Panc1 (cell line): ENCODE measurements at regions not wholly inside any gene's neighbourhood (a gene's known extent, or its start where the extent isn't known, plus 50 kb on each side); places are given as distances from the start of the nearest gene placed in this dataset.

Experiments used
- ATAC-seq: fragments of 200-7000 bp; cut with Tn5 transposase; 2 replicates; pipeline ENCODE4 v1.9.1; 2020; ENCODE audit warnings: mild to moderate bottlenecking, moderate library complexity
- BruUV-seq: library from RNA; stranded (reverse); fragments of 400-500 nt; replicated peaks from 2 replicates; lab custom pipeline; 2021; lab: Mats Ljungman, UMichigan
- CTCF ChIA-PET: fragments of 300-600 bp; sonication (Branson Sonifier 250); formaldehyde crosslinking; loops from one replicate; lab custom pipeline; 2022; ENCODE audit warnings: antibody characterized with exemption; lab: Charles Lee
- POLR2A ChIA-PET: fragments of 300-600 bp; sonication (Branson Sonifier 250); formaldehyde crosslinking; loops from one replicate; lab custom pipeline; 2022; ENCODE audit warnings: antibody characterized with exemption; lab: Charles Lee
- DNase-seq: peaks from one replicate; pipeline ENCODE4 v3.0.0-alpha.2; 2010; ENCODE audit warnings: low read depth, low spot score
- H3K27ac ChIP-seq: 2 replicates; pipeline ENCODE4 v1.5.1; 2011; ENCODE audit warnings: mild to moderate bottlenecking, low read length, inconsistent platforms
- H3K27me3 ChIP-seq: fragments of 200-500 bp; sonication (Bioruptor generic); 2 replicates; pipeline ENCODE4 v1.6.0; 2014; ENCODE audit warnings: low read length, inconsistent platforms; ENCODE audit not compliant: control insufficient read depth, insufficient read depth
- H3K36me3 ChIP-seq: fragments of 200-500 bp; sonication (Bioruptor generic); 2 replicates; pipeline ENCODE4 v1.5.1; 2014; ENCODE audit warnings: inconsistent platforms, mild to moderate bottlenecking, low read length, moderate library complexity; ENCODE audit not compliant: control insufficient read depth, insufficient read depth
- H3K4me1 ChIP-seq: 2 replicates; pipeline ENCODE4 v1.5.1; 2011; ENCODE audit warnings: inconsistent platforms, mild to moderate bottlenecking, low read length, moderate library complexity; ENCODE audit not compliant: control insufficient read depth, insufficient read depth
- H3K4me3 ChIP-seq, 2 experiments: 2 replicates each; pipeline ENCODE4 v1.5.1; 2011 to 2012; ENCODE audit warnings: low read depth in 2 of 2, low read length in 2 of 2, mild to moderate bottlenecking in 2 of 2, inconsistent platforms in 1 of 2, moderate library complexity in 1 of 2
- H3K9me3 ChIP-seq: fragments of 200-500 bp; sonication (Bioruptor generic); 2 replicates; pipeline ENCODE4 v1.5.1; 2014; ENCODE audit warnings: low read depth, mild to moderate bottlenecking, inconsistent platforms, low read length, moderate library complexity; ENCODE audit not compliant: control insufficient read depth, insufficient read depth
- POLR2AphosphoS5 ChIP-seq: IDR thresholded peaks from 2 replicates; pipeline ENCODE4 v1.6.1; 2012; ENCODE audit warnings: mild to moderate bottlenecking, low read depth, low read length, moderate library complexity
- SIN3A ChIP-seq: IDR thresholded peaks from 2 replicates; pipeline ENCODE4 v1.6.1; 2012; ENCODE audit warnings: low read depth, mild to moderate bottlenecking, low read length, moderate library complexity, borderline replicate concordance; ENCODE audit not compliant: insufficient read depth
- TCF7L2 ChIP-seq: IDR thresholded peaks from 2 replicates; pipeline ENCODE4 v1.6.1; 2011; ENCODE audit warnings: mild to moderate bottlenecking, low read depth, low read length, inconsistent platforms
- in situ Hi-C: cut with HindIII; loops from 2 replicates; pipeline ENCODE4 v1.10.0; 2016; ENCODE audit warnings: low sequenced_read_pairs, low pct_unique_long_range_greater_than_20kb
- intact Hi-C: fragments of 100-400 bp; cut with micrococcal nuclease; formaldehyde crosslinking; loops from one replicate; pipeline ENCODE4 v1.10.0; 2022; ENCODE audit not compliant: unreplicated experiment
- TF ChIP-seq, protein P1 (sequence below), 2 experiments: IDR thresholded peaks; 2 replicates each; pipeline ENCODE4 v1.6.1; 2011 to 2012; ENCODE audit warnings: low read depth in 2 of 2, control low read depth in 1 of 2, low read length in 1 of 2, mild to moderate bottlenecking in 1 of 2, moderate library complexity in 1 of 2; ENCODE audit not compliant: insufficient read depth in 1 of 2
- TF ChIP-seq, protein P2 (sequence below): fragments of 450-650 bp; IDR thresholded peaks from 2 replicates; pipeline ENCODE4 v1.5.1; 2017; ENCODE audit warnings: mild to moderate bottlenecking

DNA sequence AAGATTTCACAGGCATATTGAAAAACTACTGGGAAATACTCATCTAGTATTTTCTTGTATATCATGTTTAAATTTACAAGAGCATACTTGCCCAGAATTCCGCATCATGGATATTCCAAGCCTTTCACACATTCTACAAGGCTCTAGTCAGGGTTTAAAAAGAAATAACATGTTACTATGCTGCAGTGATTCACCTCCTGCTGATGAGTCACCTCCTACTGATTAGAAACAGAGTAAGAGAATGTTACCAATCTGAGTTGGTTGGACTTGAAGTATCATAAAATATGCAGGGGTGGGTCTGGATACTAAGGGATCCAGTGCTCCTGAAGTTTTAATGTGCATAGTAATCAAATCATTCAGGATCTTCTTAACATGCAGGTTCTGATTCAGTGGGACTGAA is 192.0 kb upstream of the ANK2 start:
- BruUV-seq: no TSS peak
- H3K4me3 ChIP-seq: no peak overlapping the region
- POLR2A ChIA-PET: no interaction called here
- intact Hi-C loops: no loop called here
- in situ Hi-C loops: no loop called here
- H3K4me1 ChIP-seq: no peaks in the 10 kb centered on the region
- DNase-seq (no peak), ATAC-seq (no peak)
- no peak for TF ChIP-seq SIN3A
- TF ChIP-seq, protein P1, sequence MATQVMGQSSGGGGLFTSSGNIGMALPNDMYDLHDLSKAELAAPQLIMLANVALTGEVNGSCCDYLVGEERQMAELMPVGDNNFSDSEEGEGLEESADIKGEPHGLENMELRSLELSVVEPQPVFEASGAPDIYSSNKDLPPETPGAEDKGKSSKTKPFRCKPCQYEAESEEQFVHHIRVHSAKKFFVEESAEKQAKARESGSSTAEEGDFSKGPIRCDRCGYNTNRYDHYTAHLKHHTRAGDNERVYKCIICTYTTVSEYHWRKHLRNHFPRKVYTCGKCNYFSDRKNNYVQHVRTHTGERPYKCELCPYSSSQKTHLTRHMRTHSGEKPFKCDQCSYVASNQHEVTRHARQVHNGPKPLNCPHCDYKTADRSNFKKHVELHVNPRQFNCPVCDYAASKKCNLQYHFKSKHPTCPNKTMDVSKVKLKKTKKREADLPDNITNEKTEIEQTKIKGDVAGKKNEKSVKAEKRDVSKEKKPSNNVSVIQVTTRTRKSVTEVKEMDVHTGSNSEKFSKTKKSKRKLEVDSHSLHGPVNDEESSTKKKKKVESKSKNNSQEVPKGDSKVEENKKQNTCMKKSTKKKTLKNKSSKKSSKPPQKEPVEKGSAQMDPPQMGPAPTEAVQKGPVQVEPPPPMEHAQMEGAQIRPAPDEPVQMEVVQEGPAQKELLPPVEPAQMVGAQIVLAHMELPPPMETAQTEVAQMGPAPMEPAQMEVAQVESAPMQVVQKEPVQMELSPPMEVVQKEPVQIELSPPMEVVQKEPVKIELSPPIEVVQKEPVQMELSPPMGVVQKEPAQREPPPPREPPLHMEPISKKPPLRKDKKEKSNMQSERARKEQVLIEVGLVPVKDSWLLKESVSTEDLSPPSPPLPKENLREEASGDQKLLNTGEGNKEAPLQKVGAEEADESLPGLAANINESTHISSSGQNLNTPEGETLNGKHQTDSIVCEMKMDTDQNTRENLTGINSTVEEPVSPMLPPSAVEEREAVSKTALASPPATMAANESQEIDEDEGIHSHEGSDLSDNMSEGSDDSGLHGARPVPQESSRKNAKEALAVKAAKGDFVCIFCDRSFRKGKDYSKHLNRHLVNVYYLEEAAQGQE (IDR thresholded peaks at IDR 0.05; ENCODE audit: insufficient read depth in 1 of 2, low read depth in 2 of 2, low read length in 1 of 2): no peak
- TF ChIP-seq POLR2AphosphoS5: no peak
- TF ChIP-seq, protein P2, sequence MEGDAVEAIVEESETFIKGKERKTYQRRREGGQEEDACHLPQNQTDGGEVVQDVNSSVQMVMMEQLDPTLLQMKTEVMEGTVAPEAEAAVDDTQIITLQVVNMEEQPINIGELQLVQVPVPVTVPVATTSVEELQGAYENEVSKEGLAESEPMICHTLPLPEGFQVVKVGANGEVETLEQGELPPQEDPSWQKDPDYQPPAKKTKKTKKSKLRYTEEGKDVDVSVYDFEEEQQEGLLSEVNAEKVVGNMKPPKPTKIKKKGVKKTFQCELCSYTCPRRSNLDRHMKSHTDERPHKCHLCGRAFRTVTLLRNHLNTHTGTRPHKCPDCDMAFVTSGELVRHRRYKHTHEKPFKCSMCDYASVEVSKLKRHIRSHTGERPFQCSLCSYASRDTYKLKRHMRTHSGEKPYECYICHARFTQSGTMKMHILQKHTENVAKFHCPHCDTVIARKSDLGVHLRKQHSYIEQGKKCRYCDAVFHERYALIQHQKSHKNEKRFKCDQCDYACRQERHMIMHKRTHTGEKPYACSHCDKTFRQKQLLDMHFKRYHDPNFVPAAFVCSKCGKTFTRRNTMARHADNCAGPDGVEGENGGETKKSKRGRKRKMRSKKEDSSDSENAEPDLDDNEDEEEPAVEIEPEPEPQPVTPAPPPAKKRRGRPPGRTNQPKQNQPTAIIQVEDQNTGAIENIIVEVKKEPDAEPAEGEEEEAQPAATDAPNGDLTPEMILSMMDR: no peak
- TF ChIP-seq TCF7L2: no peak
- no peaks in the 10 kb centered on the region for H3K9me3 ChIP-seq
- H3K27ac ChIP-seq: no peak overlapping the region
- H3K36me3 ChIP-seq: no peaks in the 10 kb centered on the region
- H3K27me3 ChIP-seq: no peaks in the 10 kb centered on the region
- CTCF ChIA-PET: no interaction called here

DNA sequence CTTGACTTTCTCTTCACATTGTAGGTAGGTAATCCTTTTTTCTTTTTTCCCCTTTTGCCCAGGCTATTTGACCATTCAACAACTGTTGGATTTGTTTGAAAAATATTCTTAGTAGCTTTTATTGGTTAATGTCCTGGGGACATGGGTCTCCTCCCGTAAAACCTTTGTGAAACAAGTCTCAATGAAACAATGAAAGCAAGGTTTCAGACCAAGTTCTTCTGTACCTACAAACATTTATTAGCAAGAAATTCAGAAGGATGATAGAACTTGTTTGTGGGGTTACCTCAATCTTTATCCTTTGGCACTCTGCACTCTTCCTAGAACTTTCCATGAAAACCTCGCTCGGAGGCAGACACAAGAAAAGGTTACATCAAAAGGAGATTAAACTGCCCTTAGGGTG is 190.7 kb upstream of the ANK2 start:
- no peaks in the 10 kb centered on the region for H3K27me3 ChIP-seq
- intact Hi-C loops: no loop called here
- CTCF ChIA-PET: interaction anchor here (0.6 kb wide), 1 partner anchor 249 kb away, joined by 4 read pairs; no protein-coding TSS in a partner anchor
- no peaks in the 10 kb centered on the region for H3K9me3 ChIP-seq
- TF ChIP-seq SIN3A (no peak), POLR2AphosphoS5 (no peak), TCF7L2 (no peak)
- TF ChIP-seq, protein P1 (IDR thresholded peaks at IDR 0.05; ENCODE audit: insufficient read depth in 1 of 2, low read depth in 2 of 2, low read length in 1 of 2): no peak
- TF ChIP-seq, protein P2: no peak
- H3K36me3 ChIP-seq: no peaks in the 10 kb centered on the region
- H3K4me3 ChIP-seq: no peak overlapping the region
- POLR2A ChIA-PET: no interaction called here
- DNase-seq: no peak
- no peak overlapping the region for H3K27ac ChIP-seq
- in situ Hi-C loops: no loop called here
- no peaks in the 10 kb centered on the region for H3K4me1 ChIP-seq
- ATAC-seq: no peak
- no TSS peak for BruUV-seq
